B cell (primary cell): ENCODE measurements at regions not wholly inside any gene's neighbourhood (a gene's known extent, or its start where the extent isn't known, plus 50 kb on each side); places are given as distances from the start of the nearest gene placed in this dataset.

Experiments
- EZH2 ChIP-seq: IDR thresholded peaks from 2 replicates; pipeline ENCODE4 v1.6.1; 2012; ENCODE audit warnings: borderline replicate concordance, low read depth, mild to moderate bottlenecking, moderate library complexity, low read length; ENCODE audit not compliant: insufficient read depth, poor library complexity, severe bottlenecking
- TF ChIP-seq, protein P1 (sequence below): fragments of 200-600 bp; IDR thresholded peaks from one replicate; pipeline ENCODE4 v1.8.0; 2022; ENCODE audit warnings: antibody characterized with exemption, mild to moderate bottlenecking

DNA sequence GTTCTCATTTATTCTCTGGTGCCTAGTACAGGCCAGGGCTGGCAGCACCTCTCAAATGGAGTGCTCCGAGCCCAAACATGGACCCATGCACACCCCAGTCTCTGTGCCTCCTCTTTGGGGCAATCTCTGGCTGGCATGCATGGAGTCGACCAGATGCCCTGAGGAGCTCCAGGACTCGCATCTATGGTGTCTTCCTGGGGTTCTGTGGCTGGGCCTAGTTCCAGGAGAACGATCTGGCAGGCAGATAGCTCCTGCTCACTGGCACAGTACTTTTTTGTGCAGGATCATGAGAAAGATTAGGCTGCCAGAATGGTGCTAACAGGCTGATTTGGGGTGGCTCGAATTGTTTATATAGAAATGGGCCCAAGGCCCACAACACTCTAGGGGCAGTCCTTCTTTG, 72.0 kb upstream of the PJA1 start:
- TF ChIP-seq, protein P1, sequence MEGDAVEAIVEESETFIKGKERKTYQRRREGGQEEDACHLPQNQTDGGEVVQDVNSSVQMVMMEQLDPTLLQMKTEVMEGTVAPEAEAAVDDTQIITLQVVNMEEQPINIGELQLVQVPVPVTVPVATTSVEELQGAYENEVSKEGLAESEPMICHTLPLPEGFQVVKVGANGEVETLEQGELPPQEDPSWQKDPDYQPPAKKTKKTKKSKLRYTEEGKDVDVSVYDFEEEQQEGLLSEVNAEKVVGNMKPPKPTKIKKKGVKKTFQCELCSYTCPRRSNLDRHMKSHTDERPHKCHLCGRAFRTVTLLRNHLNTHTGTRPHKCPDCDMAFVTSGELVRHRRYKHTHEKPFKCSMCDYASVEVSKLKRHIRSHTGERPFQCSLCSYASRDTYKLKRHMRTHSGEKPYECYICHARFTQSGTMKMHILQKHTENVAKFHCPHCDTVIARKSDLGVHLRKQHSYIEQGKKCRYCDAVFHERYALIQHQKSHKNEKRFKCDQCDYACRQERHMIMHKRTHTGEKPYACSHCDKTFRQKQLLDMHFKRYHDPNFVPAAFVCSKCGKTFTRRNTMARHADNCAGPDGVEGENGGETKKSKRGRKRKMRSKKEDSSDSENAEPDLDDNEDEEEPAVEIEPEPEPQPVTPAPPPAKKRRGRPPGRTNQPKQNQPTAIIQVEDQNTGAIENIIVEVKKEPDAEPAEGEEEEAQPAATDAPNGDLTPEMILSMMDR, result no peak
- no peak for TF ChIP-seq EZH2
